GM21786 (cell line): ENCODE measurements at regions not wholly inside any gene's neighbourhood (a gene's known extent, or its start where the extent isn't known, plus 50 kb on each side); places are given as distances from the start of the nearest gene placed in this dataset.
A peak's percentile ranks its signal among the peaks of the same experiment; 100 is the strongest.

Source experiments
- ATAC-seq: cut with Tn5 transposase; IDR thresholded peaks from one replicate; pipeline ENCODE4 v1.9.1; 2021; ENCODE audit not compliant: unreplicated experiment

- ATAC-seq: no peak
Measured at GRCh38 chr4:140809676-140810075, 53.5 kb upstream of the TBC1D9 start.

DNA sequence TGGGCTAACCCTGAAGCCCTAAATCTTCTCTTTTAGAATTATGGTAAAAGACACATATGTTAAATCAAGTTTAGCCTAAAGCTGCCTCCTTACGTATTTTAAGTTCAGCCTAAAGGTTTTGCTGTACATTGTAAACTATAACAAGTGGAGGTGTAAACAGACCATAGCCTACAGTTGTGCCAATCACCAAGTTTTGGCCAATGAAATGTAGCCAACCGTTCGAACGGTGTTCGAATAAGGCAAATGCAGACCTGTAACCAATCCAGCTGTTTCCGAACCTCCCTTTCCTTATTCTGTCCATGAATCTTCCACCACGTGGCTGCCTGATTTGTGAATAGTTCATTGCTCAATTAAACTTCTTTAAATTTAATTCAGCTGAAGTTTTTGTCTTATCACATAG, 52.1 kb upstream of the TBC1D9 start:
- no peak for ATAC-seq

DNA sequence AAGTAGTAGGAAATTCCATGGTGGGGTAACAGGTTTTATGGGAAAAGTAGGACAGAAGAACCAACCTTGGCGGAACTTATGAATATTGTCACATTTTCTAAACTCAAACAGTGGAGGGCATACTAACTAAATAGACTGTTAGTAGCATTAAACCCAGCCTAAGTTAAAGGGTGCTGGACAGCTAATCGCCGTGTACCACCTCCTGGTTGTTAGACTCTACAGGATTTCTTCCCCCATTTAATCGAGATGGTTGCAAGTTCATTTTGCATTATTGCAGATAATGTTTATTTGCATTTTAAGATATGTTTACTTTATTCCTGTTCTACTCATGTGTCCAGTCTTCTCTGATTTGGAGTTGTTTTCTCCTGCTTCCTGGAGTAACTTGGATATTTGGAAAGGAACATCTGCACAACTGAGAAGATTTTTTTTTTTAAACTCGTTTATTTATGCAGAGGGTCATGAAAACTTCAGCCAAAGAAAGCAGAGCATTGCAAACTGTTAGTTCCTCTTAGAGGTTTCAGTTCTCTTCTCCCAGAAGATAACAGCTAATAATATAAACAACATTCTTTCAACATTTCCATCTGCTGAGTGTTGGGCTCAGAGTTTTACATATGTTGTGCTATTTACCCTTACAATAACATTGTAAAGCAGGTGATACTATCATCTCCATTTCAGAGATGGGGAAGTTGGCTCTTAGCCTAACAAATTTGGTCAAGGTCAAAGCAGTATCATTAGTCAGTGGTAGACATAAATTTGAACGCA, 51.5 kb upstream of the TBC1D9 start:
- peak; percentile 75 for ATAC-seq

DNA sequence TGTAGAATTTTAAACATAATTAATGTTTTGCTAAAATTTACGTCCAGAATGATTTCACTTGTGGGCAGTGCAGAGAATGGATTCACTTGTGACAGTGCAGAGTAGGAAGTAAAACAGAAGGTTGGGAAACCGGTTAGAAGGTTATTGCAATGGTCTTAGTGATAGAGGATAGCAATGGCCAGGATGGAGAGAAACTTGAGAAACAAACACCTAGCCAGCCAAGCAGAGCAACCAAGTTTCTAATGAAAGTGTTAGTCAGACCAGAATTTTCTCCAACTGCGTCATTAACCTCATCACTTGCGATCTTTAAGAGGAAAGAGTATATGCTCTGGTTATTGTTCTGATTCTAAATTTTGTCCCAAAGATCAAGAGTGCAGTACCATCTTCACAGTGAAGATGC, 50.0 kb upstream of the TBC1D9 start:
- ATAC-seq: peak; percentile 76
